Loucy (cell line): ENCODE measurements at regions not wholly inside any gene's neighbourhood (a gene's known extent, or its start where the extent isn't known, plus 50 kb on each side); places are given as distances from the start of the nearest gene placed in this dataset.

Experiments
- H2AFZ ChIP-seq: fragments of 200-600 bp; sonication (generic); 2 replicates; pipeline ENCODE4 v1.6.0; 2016; ENCODE audit warnings: antibody characterized with exemption, mild to moderate bottlenecking, low read length, moderate library complexity
- H3F3A ChIP-seq: fragments of 200-600 bp; 2 replicates; pipeline ENCODE4 v1.6.0; 2016; ENCODE audit warnings: antibody characterized with exemption, low read depth, mild to moderate bottlenecking
- H3K27me3 ChIP-seq: fragments of 200-600 bp; sonication (generic); 2 replicates; pipeline ENCODE4 v1.6.1; 2014; ENCODE audit warnings: low read length, mild to moderate bottlenecking; ENCODE audit not compliant: insufficient read depth, poor library complexity, severe bottlenecking
- H3K36me3 ChIP-seq: fragments of 200-600 bp; sonication (generic); 2 replicates; pipeline ENCODE4 v1.6.1; 2016; ENCODE audit warnings: low read length; ENCODE audit not compliant: insufficient read depth
- H3K4me1 ChIP-seq: fragments of 200-600 bp; sonication (generic); 2 replicates; pipeline ENCODE4 v1.5.1; 2014; ENCODE audit warnings: low read length, mild to moderate bottlenecking; ENCODE audit not compliant: insufficient read depth, poor library complexity, severe bottlenecking
- H3K4me2 ChIP-seq: fragments of 200-600 bp; sonication (generic); 2 replicates; pipeline ENCODE4 v1.6.0; 2014; ENCODE audit warnings: antibody characterized with exemption, low read length, low read depth, mild to moderate bottlenecking; ENCODE audit not compliant: poor library complexity, severe bottlenecking
- H3K4me3 ChIP-seq: fragments of 200-600 bp; sonication (generic); 2 replicates; pipeline ENCODE4 v1.5.1; 2014; ENCODE audit warnings: low read length, mild to moderate bottlenecking, mixed read lengths; ENCODE audit not compliant: poor library complexity, severe bottlenecking
- H3K79me2 ChIP-seq: fragments of 200-600 bp; sonication (generic); 2 replicates; pipeline ENCODE4 v1.6.1; 2014; ENCODE audit warnings: low read length; ENCODE audit not compliant: insufficient read depth
- H3K9ac ChIP-seq: fragments of 200-600 bp; sonication (generic); 2 replicates; pipeline ENCODE4 v1.6.0; 2014; ENCODE audit warnings: mild to moderate bottlenecking, low read depth, low read length, moderate library complexity; ENCODE audit not compliant: poor library complexity, severe bottlenecking
- H3K9me2 ChIP-seq: fragments of 200-600 bp; sonication (generic); replicated peaks from 2 replicates; pipeline ENCODE4 v1.6.1; 2016; ENCODE audit warnings: low read depth, low read length, mixed read lengths
- H3K9me3 ChIP-seq: fragments of 200-600 bp; sonication (generic); 2 replicates; pipeline ENCODE4 v1.6.1; 2014; ENCODE audit warnings: mild to moderate bottlenecking, antibody characterized with exemption, low read length, low read depth; ENCODE audit not compliant: insufficient read depth
- H4K20me1 ChIP-seq: fragments of 200-600 bp; sonication (generic); 2 replicates; pipeline ENCODE4 v1.6.0; 2014; ENCODE audit warnings: antibody characterized with exemption, low read length, mild to moderate bottlenecking; ENCODE audit not compliant: insufficient read depth, poor library complexity, severe bottlenecking
- EZH2phosphoT487 ChIP-seq: fragments of 200-600 bp; IDR thresholded peaks from 2 replicates; pipeline ENCODE4 v1.6.1; 2018; ENCODE audit warnings: antibody characterized with exemption, mild to moderate bottlenecking, moderate library complexity, borderline replicate concordance
- TF ChIP-seq, protein P1 (sequence below): fragments of 200-600 bp; sonication (generic); conservative IDR thresholded peaks from 2 replicates; pipeline ENCODE4 v1.5.1; 2014; ENCODE audit warnings: mild to moderate bottlenecking, antibody characterized with exemption, low read length

DNA sequence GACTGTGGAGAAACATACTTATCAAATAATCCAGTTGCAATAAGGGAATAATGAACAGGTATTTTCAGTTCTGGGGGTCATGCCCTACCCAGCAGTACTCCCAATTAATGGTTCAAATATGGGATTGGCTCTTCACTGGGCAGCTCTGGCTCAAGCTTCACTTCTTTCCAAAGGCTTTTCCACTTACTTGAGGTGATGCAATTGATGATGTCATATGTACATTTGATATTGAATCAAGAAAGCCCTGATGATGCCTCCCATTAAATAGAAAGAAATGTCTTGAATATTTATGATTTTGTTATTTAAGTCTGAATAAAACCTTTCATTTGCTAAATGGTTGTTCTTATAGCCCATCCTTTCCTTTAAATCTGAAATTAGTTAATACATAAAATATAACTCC, 789.9 kb downstream of the USP25 start:
- no peak overlapping the region for H3K9ac ChIP-seq
- no peaks in the 10 kb centered on the region for H3K4me1 ChIP-seq
- no peaks in the 10 kb centered on the region for H3K27me3 ChIP-seq
- H3K9me3 ChIP-seq = peaks cover 7% of the 10 kb centered on the region; the same call in 1 of the 2 replicates
- H3K36me3 ChIP-seq = no peaks in the 10 kb centered on the region
- no peaks in the 10 kb centered on the region for H3K9me2 ChIP-seq
- no peaks in the 10 kb centered on the region for H3F3A ChIP-seq
- no peak overlapping the region for H3K4me2 ChIP-seq
- no peak overlapping the region for H3K4me3 ChIP-seq
- H2AFZ ChIP-seq = no peak overlapping the region
- TF ChIP-seq EZH2phosphoT487 = no peak
- TF ChIP-seq, protein P1, sequence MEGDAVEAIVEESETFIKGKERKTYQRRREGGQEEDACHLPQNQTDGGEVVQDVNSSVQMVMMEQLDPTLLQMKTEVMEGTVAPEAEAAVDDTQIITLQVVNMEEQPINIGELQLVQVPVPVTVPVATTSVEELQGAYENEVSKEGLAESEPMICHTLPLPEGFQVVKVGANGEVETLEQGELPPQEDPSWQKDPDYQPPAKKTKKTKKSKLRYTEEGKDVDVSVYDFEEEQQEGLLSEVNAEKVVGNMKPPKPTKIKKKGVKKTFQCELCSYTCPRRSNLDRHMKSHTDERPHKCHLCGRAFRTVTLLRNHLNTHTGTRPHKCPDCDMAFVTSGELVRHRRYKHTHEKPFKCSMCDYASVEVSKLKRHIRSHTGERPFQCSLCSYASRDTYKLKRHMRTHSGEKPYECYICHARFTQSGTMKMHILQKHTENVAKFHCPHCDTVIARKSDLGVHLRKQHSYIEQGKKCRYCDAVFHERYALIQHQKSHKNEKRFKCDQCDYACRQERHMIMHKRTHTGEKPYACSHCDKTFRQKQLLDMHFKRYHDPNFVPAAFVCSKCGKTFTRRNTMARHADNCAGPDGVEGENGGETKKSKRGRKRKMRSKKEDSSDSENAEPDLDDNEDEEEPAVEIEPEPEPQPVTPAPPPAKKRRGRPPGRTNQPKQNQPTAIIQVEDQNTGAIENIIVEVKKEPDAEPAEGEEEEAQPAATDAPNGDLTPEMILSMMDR = no peak
- H4K20me1 ChIP-seq = no peaks in the 10 kb centered on the region
- no peaks in the 10 kb centered on the region for H3K79me2 ChIP-seq

DNA sequence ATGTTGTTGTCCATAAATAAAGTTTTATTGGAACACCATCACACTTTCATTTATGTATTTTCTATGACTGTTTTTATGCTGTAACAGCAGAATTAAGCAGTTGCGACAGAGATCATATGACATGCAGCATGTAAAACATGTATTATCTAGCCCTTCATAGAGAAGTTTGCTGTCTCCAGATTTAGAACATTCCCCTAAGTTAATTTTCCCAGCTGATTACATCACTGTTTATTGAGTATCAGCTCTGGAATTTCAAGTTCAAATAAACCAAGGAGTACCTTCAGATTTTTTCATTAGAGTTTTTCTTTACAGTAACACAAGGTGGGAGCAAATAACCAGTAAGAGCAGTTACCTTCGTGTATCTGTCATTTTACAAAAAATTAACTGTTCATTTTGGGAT, 792.8 kb downstream of the USP25 start:
- no peaks in the 10 kb centered on the region for H4K20me1 ChIP-seq
- no peaks in the 10 kb centered on the region for H3K4me1 ChIP-seq
- peaks cover 6% of the 10 kb centered on the region; the same call in 1 of the 2 replicates for H3K9me3 ChIP-seq
- TF ChIP-seq, protein P1 = no peak
- H3K36me3 ChIP-seq = no peaks in the 10 kb centered on the region
- H3F3A ChIP-seq = no peaks in the 10 kb centered on the region
- no peak overlapping the region for H3K9ac ChIP-seq
- no peak overlapping the region for H3K4me3 ChIP-seq
- H3K4me2 ChIP-seq = no peak overlapping the region
- no peaks in the 10 kb centered on the region for H3K9me2 ChIP-seq
- H2AFZ ChIP-seq = no peak overlapping the region
- no peaks in the 10 kb centered on the region for H3K27me3 ChIP-seq
- H3K79me2 ChIP-seq = no peaks in the 10 kb centered on the region

DNA sequence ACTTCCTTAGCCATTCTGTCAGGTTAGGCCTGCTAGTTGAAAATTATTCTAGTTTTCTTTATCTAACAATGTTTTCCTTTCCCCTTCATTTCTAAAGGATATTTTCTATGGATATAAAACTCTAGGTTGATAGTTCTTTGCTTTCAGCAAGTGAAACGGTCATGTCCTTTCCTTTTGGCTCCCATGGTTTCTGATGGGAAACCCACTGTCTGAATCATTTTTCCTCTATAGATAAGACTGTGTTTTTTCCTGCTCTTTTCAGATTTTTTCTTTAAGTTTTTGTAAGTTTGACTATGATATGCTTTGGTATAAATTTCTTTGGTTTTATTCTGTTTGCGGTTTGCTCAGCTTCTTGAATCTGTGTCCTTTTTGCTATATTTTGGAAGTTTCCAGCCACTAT, 800.9 kb downstream of the USP25 start:
- no peaks in the 10 kb centered on the region for H3K79me2 ChIP-seq
- no peaks in the 10 kb centered on the region for H3F3A ChIP-seq
- peaks cover 2% of the 10 kb centered on the region; the same call in 1 of the 2 replicates for H3K9me3 ChIP-seq
- no peak overlapping the region for H3K9ac ChIP-seq
- TF ChIP-seq EZH2phosphoT487 = no peak
- TF ChIP-seq, protein P1 = no peak
- H4K20me1 ChIP-seq = no peaks in the 10 kb centered on the region
- no peaks in the 10 kb centered on the region for H3K36me3 ChIP-seq
- H2AFZ ChIP-seq = no peak overlapping the region
- H3K9me2 ChIP-seq = no peaks in the 10 kb centered on the region
- H3K4me2 ChIP-seq = no peak overlapping the region
- no peaks in the 10 kb centered on the region for H3K4me1 ChIP-seq
- no peak overlapping the region for H3K4me3 ChIP-seq
- no peaks in the 10 kb centered on the region for H3K27me3 ChIP-seq
